PFSK-1 (cell line): ENCODE measurements at regions not wholly inside any gene's neighbourhood (a gene's known extent, or its start where the extent isn't known, plus 50 kb on each side); places are given as distances from the start of the nearest gene placed in this dataset.

Experiments used
- POLR2AphosphoS5 ChIP-seq: IDR thresholded peaks from 2 replicates; pipeline ENCODE4 v1.6.1; 2012; ENCODE audit warnings: low read depth, mild to moderate bottlenecking, control low read depth, low read length, moderate library complexity
- REST ChIP-seq, 2 experiments: IDR thresholded peaks; 2 replicates each; pipeline versions ENCODE4 v1.6.1 to v1.8.0; 2011 to 2012; ENCODE audit warnings: low read depth in 2 of 2, low read length in 2 of 2, control low read depth in 1 of 2, inconsistent platforms in 1 of 2, mild to moderate bottlenecking in 1 of 2, moderate library complexity in 1 of 2; ENCODE audit not compliant: insufficient read depth in 1 of 2
- SIN3A ChIP-seq: IDR thresholded peaks from 2 replicates; pipeline ENCODE4 v1.6.1; 2012; ENCODE audit warnings: mild to moderate bottlenecking, low read length, moderate library complexity, borderline replicate concordance; ENCODE audit not compliant: insufficient read depth
- TAF1 ChIP-seq: IDR thresholded peaks from 2 replicates; pipeline ENCODE4 v1.6.1; 2012; ENCODE audit warnings: low read length, control low read depth, borderline replicate concordance; ENCODE audit not compliant: insufficient read depth

- TF ChIP-seq POLR2AphosphoS5 (no peak), SIN3A (no peak), REST (IDR thresholded peaks at IDR 0.05; ENCODE audit: insufficient read depth in 1 of 2, low read depth in 2 of 2, low read length in 2 of 2) (no peak), TAF1 (no peak)
Measured at GRCh38 chr5:39622281-39622680, 197.5 kb upstream of the DAB2 start.
